HepG2 (cell line): ENCODE measurements at regions not wholly inside any gene's neighbourhood (a gene's known extent, or its start where the extent isn't known, plus 50 kb on each side); places are given as distances from the start of the nearest gene placed in this dataset.

Source experiments
- ATAC-seq: fragments of 200-7000 bp; cut with Tn5 transposase; 3 replicates; pipeline ENCODE4 v1.9.1; 2020; ENCODE audit warnings: mild to moderate bottlenecking, moderate library complexity
- BruUV-seq: library from RNA; stranded (reverse); fragments of 400-500 nt; replicated peaks from 2 replicates; lab custom pipeline; 2021; lab: Mats Ljungman, UMichigan
- CTCF ChIA-PET: fragments of 300-600 bp; formaldehyde crosslinking; extraction: SDS; loops from one replicate; lab custom pipeline; 2021; ENCODE audit warnings: low total read pairs, inconsistent platforms, low intra/inter-chr PET ratio; lab: Yijun Ruan, JAX
- POLR2A ChIA-PET: fragments of 350-600 bp; sonication (Branson Sonifier 250); formaldehyde crosslinking; loops from one replicate; lab custom pipeline; 2020; ENCODE audit warnings: antibody characterized with exemption, inconsistent platforms; lab: Yijun Ruan, JAX
- DNase-seq: peaks from one replicate; pipeline ENCODE4 v3.0.0-alpha.2; 2015; ENCODE audit warnings: low spot score
- FAIRE-seq: peaks from 3 replicates; lab custom pipeline; 2011; peaks lifted over from hg19 to GRCh38; lab: Jason Lieb, UNC
- H2AFZ ChIP-seq: one replicate; pipeline ENCODE4 v1.6.1; 2011; ENCODE audit warnings: low read length, inconsistent platforms
- H3K27ac ChIP-seq: fragments of 300-600 bp; 3 replicates; pipeline ENCODE4 v1.8.0; 2011; ENCODE audit warnings: mixed run types, mild to moderate bottlenecking, mixed read lengths, low read length, inconsistent platforms; ENCODE audit not compliant: insufficient read depth; ENCODE audit errors: extremely low read length
- H3K27me3 ChIP-seq, 2 experiments: fragments of 200-600 bp in 1 of 2; 2 replicates in 1 of 2; 3 replicates in 1 of 2; pipeline versions ENCODE4 v1.6.0 to v1.8.0; 2011; ENCODE audit warnings: low read length in 2 of 2, mild to moderate bottlenecking in 2 of 2, moderate library complexity in 2 of 2, inconsistent platforms in 1 of 2; ENCODE audit not compliant: insufficient read depth in 2 of 2, control insufficient read depth in 1 of 2
- H3K36me3 ChIP-seq, 2 experiments: fragments of 200-600 bp in 1 of 2; replicated peaks in 1 of 2; 2 replicates in 1 of 2; 3 replicates in 1 of 2; pipeline versions ENCODE4 v1.5.1 to v1.8.0; 2011; ENCODE audit warnings: low read length in 2 of 2, inconsistent platforms in 1 of 2; ENCODE audit not compliant: insufficient read depth in 2 of 2, control insufficient read depth in 1 of 2
- H3K4me1 ChIP-seq: 2 replicates; pipeline ENCODE4 v1.5.1; 2012; ENCODE audit warnings: low read length, inconsistent platforms; ENCODE audit not compliant: insufficient read depth
- H3K4me2 ChIP-seq: 2 replicates; pipeline ENCODE4 v1.6.0; 2011; ENCODE audit warnings: low read depth, low read length, inconsistent platforms
- H3K4me3 ChIP-seq, 3 experiments: fragments of 200-600 bp in 1 of 3; sonication (generic), shearing (Covaris generic) in 1 of 3; replicated peaks in 1 of 3; 2 replicates each; pipeline ENCODE4 v1.5.1; 2011 to 2016; ENCODE audit warnings: low read length in 3 of 3, inconsistent platforms in 2 of 3, low read depth in 2 of 3, mild to moderate bottlenecking in 2 of 3, control low read depth in 1 of 3, mixed read lengths in 1 of 3; ENCODE audit not compliant: insufficient read depth in 1 of 3
- H3K79me2 ChIP-seq: one replicate; pipeline ENCODE4 v1.6.1; 2011; ENCODE audit warnings: low read length, inconsistent platforms; ENCODE audit not compliant: insufficient read depth
- H3K9ac ChIP-seq: 2 replicates; pipeline ENCODE4 v1.6.0; 2011; ENCODE audit warnings: mild to moderate bottlenecking, low read depth, low read length, inconsistent platforms; ENCODE audit not compliant: insufficient read depth
- H3K9me3 ChIP-seq: 2 replicates; pipeline ENCODE4 v1.5.1; 2012; ENCODE audit warnings: mild to moderate bottlenecking, low read length
- H4K20me1 ChIP-seq: 2 replicates; pipeline ENCODE4 v1.6.0; 2011; ENCODE audit warnings: inconsistent platforms, mild to moderate bottlenecking, low read length, moderate library complexity; ENCODE audit not compliant: insufficient read depth
- AGO2 ChIP-seq: fragments of 200-400 bp; formaldehyde crosslinking; optimal IDR thresholded peaks from 2 replicates; pipeline ENCODE3; 2017; ENCODE audit warnings: mild to moderate bottlenecking, low read depth, low read length, moderate library complexity
- CEBPG ChIP-seq: IDR thresholded peaks from 2 replicates; pipeline ENCODE4 v1.6.1; 2016
- DBP ChIP-seq: sonication (generic); formaldehyde crosslinking; IDR thresholded peaks from 2 replicates; pipeline ENCODE4 v1.4.0; 2020; ENCODE audit warnings: missing genetic modification reagents; ENCODE audit errors: not compliant biosample characterization
- E2F1 ChIP-seq: sonication (generic); formaldehyde crosslinking; IDR thresholded peaks from 2 replicates; pipeline ENCODE4 v1.5.0; 2020; ENCODE audit warnings: missing genetic modification reagents
- ELF3 ChIP-seq: IDR thresholded peaks from 2 replicates; pipeline ENCODE4 v1.6.1; 2016; ENCODE audit warnings: missing genetic modification reagents, missing compliant biosample characterization
- FOXK1 ChIP-seq: sonication (generic); formaldehyde crosslinking; IDR thresholded peaks from 2 replicates; pipeline ENCODE4 v1.4.0; 2020; ENCODE audit warnings: low read depth, missing genetic modification reagents, borderline replicate concordance
- HDAC1 ChIP-seq: sonication (generic); formaldehyde crosslinking; IDR thresholded peaks from 2 replicates; pipeline ENCODE4 v1.5.1; 2020; ENCODE audit warnings: mild to moderate bottlenecking, missing genetic modification reagents
- IKZF4 ChIP-seq: sonication (generic); formaldehyde crosslinking; IDR thresholded peaks from 2 replicates; pipeline ENCODE4 v1.5.1; 2020; ENCODE audit warnings: borderline replicate concordance, mild to moderate bottlenecking, low read depth, missing genetic modification reagents; ENCODE audit errors: not compliant biosample characterization
- MAFG ChIP-seq: sonication (generic); formaldehyde crosslinking; IDR thresholded peaks from 2 replicates; pipeline ENCODE4 v1.5.1; 2020; ENCODE audit warnings: mild to moderate bottlenecking, missing genetic modification reagents
- MTA1 ChIP-seq: sonication (generic); formaldehyde crosslinking; IDR thresholded peaks from 2 replicates; pipeline ENCODE4 v1.4.0; 2020; ENCODE audit warnings: missing genetic modification reagents, mild to moderate bottlenecking, borderline replicate concordance
- SETDB1 ChIP-seq: sonication (generic); formaldehyde crosslinking; IDR thresholded peaks from 2 replicates; pipeline ENCODE4 v1.5.1; 2020; ENCODE audit warnings: missing genetic modification reagents, mild to moderate bottlenecking, borderline replicate concordance
- TBP ChIP-seq: sonication (generic); formaldehyde crosslinking; IDR thresholded peaks from 2 replicates; pipeline ENCODE4 v1.5.0; 2020; ENCODE audit warnings: missing genetic modification reagents
- YEATS4 ChIP-seq: sonication (generic); formaldehyde crosslinking; IDR thresholded peaks from 2 replicates; pipeline ENCODE4 v1.4.0; 2020; ENCODE audit warnings: missing genetic modification reagents, borderline replicate concordance
- ZFP36L2 ChIP-seq: sonication (generic); formaldehyde crosslinking; IDR thresholded peaks from 2 replicates; pipeline ENCODE4 v1.4.0; 2020; ENCODE audit warnings: missing genetic modification reagents
- ZNF496 ChIP-seq: sonication (generic); formaldehyde crosslinking; IDR thresholded peaks from 2 replicates; pipeline ENCODE4 v1.8.1; 2023; ENCODE audit warnings: mild to moderate bottlenecking, moderate library complexity, missing genetic modification reagents; ENCODE audit not compliant: insufficient replicate concordance
- ZNF543 ChIP-seq: sonication (generic); formaldehyde crosslinking; IDR thresholded peaks from 2 replicates; pipeline ENCODE4 v1.4.0; 2020; ENCODE audit warnings: mild to moderate bottlenecking, missing genetic modification reagents
- WGBS: methylation state at CpG from one replicate; pipeline ENCODE4 v1.1.6; 2017; ENCODE audit warnings: low lambda C conversion rate; 5-methylcytosine and 5-hydroxymethylcytosine counted together
- in situ Hi-C: cut with HindIII; loops from 2 replicates; pipeline ENCODE4 v1.10.0; 2017; ENCODE audit warnings: low pct_unique_long_range_greater_than_20kb; ENCODE audit not compliant: extremely low pct_ligation_motif_present
- intact Hi-C: fragments of 100-400 bp; cut with micrococcal nuclease; formaldehyde crosslinking; loops from one replicate; pipeline ENCODE4 v1.10.0; 2022; ENCODE audit not compliant: unreplicated experiment
- TF ChIP-seq, protein P1 (sequence below): conservative IDR thresholded peaks from 2 replicates; pipeline ENCODE4 v1.6.1; 2018; ENCODE audit warnings: missing genetic modification reagents

- TF ChIP-seq, protein P1, sequence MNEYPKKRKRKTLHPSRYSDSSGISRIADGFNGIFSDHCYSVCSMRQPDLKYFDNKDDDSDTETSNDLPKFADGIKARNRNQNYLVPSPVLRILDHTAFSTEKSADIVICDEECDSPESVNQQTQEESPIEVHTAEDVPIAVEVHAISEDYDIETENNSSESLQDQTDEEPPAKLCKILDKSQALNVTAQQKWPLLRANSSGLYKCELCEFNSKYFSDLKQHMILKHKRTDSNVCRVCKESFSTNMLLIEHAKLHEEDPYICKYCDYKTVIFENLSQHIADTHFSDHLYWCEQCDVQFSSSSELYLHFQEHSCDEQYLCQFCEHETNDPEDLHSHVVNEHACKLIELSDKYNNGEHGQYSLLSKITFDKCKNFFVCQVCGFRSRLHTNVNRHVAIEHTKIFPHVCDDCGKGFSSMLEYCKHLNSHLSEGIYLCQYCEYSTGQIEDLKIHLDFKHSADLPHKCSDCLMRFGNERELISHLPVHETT (CRISPR knock-in tag): no peak
- TF ChIP-seq, all 625 proteins: peak for 0
These were observed 433.1 kb upstream of the MAP2 start (continued) for GRCh38 chr2:208990716-208991115.

DNA sequence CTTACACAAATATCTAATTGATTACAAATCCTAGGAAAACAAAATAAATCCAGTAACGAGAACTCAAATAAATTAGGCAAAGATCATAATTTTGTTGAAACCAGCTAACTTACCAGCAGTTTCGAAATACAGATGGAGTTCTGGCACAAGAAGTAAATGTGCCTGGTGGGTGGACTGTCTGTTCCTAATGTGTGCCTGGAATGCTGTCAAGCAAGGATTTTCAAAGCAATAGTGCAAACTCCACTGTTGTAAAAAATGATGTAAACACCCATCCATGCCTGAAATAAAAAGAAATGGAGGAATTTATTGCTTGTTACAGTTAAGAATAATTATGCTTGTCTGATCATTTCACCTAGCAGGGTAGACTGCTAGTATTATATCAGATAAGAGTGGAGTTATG is 423.9 kb upstream of the MAP2 start:
- no peak overlapping the region for H3K9ac ChIP-seq
- in situ Hi-C loops: no loop called here
- no peak overlapping the region for H3K27ac ChIP-seq
- FAIRE-seq (no peak), ATAC-seq (no peak), DNase-seq (no peak)
- no peaks in the 10 kb centered on the region for H3K4me1 ChIP-seq
- no peak for TF ChIP-seq HDAC1 (CRISPR knock-in tag)
- TF ChIP-seq TBP (CRISPR knock-in tag): no peak
- TF ChIP-seq MAFG (CRISPR knock-in tag): no peak
- TF ChIP-seq ELF3 (CRISPR knock-in tag): no peak
- no peak for TF ChIP-seq ZNF496 (CRISPR knock-in tag)
- no peak for TF ChIP-seq E2F1 (CRISPR knock-in tag)
- TF ChIP-seq SETDB1 (CRISPR knock-in tag): no peak
- no peak for TF ChIP-seq DBP (CRISPR knock-in tag)
- TF ChIP-seq FOXK1: no peak
- TF ChIP-seq CEBPG (CRISPR knock-in tag): no peak
- TF ChIP-seq YEATS4 (CRISPR knock-in tag): no peak
- TF ChIP-seq AGO2: no peak
- TF ChIP-seq MTA1: no peak
- TF ChIP-seq ZFP36L2 (CRISPR knock-in tag): no peak
- no peak for TF ChIP-seq IKZF4
- no peak for TF ChIP-seq ZNF543 (CRISPR knock-in tag)
- intact Hi-C loops: no loop called here
- H3K79me2 ChIP-seq: no peaks in the 10 kb centered on the region
- H4K20me1 ChIP-seq: no peaks in the 10 kb centered on the region
- POLR2A ChIA-PET: no interaction called here
- no peaks in the 10 kb centered on the region for H3K36me3 ChIP-seq
- CTCF ChIA-PET: no interaction called here
- H3K4me2 ChIP-seq: no peak overlapping the region
- no peak overlapping the region for H2AFZ ChIP-seq
- H3K4me3 ChIP-seq: no peak overlapping the region
- peaks cover 44% of the 10 kb centered on the region for H3K9me3 ChIP-seq
- BruUV-seq: no TSS peak
- WGBS: 10% methylated on average over 2 of the region's 2 CpGs
- no peaks in the 10 kb centered on the region for H3K27me3 ChIP-seq
